ENCODE measurements at regions not wholly inside any gene's neighbourhood (a gene's known extent, or its start where the extent isn't known, plus 50 kb on each side); places are given as distances from the start of the nearest gene placed in this dataset.

DNA sequence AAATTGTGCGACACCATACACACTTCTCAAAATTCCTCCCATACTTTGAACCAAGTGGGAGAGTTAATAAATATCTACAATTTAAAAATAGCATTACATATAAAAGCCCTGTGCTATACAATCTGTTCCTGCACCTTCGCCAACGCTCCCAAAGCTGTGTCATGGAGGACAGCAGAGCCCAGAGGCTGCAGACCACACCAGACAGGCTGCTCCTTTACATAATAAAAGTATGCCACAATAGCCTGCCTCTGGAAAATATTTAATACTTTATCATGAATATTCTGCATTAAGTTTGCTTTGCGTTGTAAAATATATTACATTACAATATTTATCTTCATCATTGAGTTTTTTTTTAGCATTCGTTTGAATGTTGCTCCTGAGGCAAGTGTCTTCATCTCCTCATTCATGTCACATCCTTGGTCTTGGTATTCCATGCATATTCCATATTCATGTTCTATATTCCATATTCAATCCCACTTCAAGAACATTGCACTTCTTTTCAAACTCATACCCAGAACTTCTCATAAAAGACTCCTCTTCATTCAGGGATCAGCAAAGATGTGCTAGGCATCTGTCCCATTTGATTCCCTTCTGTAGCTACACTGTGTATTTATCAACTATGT is 663.9 kb downstream of the POM121L12 start:
- TF ChIP-seq CTCF (conservative IDR thresholded peaks at IDR 0.05; ENCODE audit: low read length) (no peak), EZH2phosphoT487 (IDR thresholded peaks at IDR 0.05; ENCODE audit: borderline replicate concordance) (no peak)

Measured in Loucy (cell line).